ENCODE measurements at regions not wholly inside any gene's neighbourhood (a gene's known extent, or its start where the extent isn't known, plus 50 kb on each side); places are given as distances from the start of the nearest gene placed in this dataset.

- Histone ChIP-seq H3K27me3 (ENCODE audit: control insufficient read depth in 1 of 2, insufficient read depth in 2 of 2, low read length in 2 of 2) (no peaks in the 10 kb centered on the region), H3K27ac (ENCODE audit: low read depth in 2 of 2, low read length in 1 of 2) (no peak overlapping the region), H3K4me3 (ENCODE audit: low read depth in 1 of 2, low read length in 2 of 2) (no peak overlapping the region), H3K36me3 (ENCODE audit: control insufficient read depth in 2 of 2, insufficient read depth in 2 of 2, low read length in 1 of 2) (no peaks in the 10 kb centered on the region), H3K9me3 (ENCODE audit: control insufficient read depth in 2 of 2, insufficient read depth in 1 of 2, low read depth in 1 of 2, low read length in 1 of 2) (no peaks in the 10 kb centered on the region), H3K4me1 (ENCODE audit: control insufficient read depth in 2 of 2, insufficient read depth in 2 of 2, low read length in 1 of 2) (no peaks in the 10 kb centered on the region)
- 56 to 59% methylated on average over 16 of the region's 16 CpGs for WGBS, 2 donors
Observed at GRCh38 chr11:133714471-133715375, 130.6 kb downstream of the SPATA19 start.

GRCh38 chr11:133713844-133714243 lies 131.5 kb downstream of the SPATA19 start:
- Histone ChIP-seq H3K9me3 (ENCODE audit: control insufficient read depth in 2 of 2, insufficient read depth in 1 of 2, low read depth in 1 of 2, low read length in 1 of 2) (no peaks in the 10 kb centered on the region), H3K4me3 (ENCODE audit: low read depth in 1 of 2, low read length in 2 of 2) (no peak overlapping the region), H3K27me3 (ENCODE audit: control insufficient read depth in 1 of 2, insufficient read depth in 2 of 2, low read length in 2 of 2) (no peaks in the 10 kb centered on the region), H3K27ac (ENCODE audit: low read depth in 2 of 2, low read length in 1 of 2) (no peak overlapping the region), H3K36me3 (ENCODE audit: control insufficient read depth in 2 of 2, insufficient read depth in 2 of 2, low read length in 1 of 2) (no peaks in the 10 kb centered on the region), H3K4me1 (ENCODE audit: control insufficient read depth in 2 of 2, insufficient read depth in 2 of 2, low read length in 1 of 2) (no peaks in the 10 kb centered on the region)
- 91 to 92% methylated on average over 10 of the region's 10 CpGs for WGBS, 2 donors

GRCh38 chr11:133713406-133713805 lies 131.9 kb downstream of the SPATA19 start:
- WGBS, 2 donors: 89 to 93% methylated on average over 3 of the region's 3 CpGs
- Histone ChIP-seq H3K4me1 (ENCODE audit: control insufficient read depth in 2 of 2, insufficient read depth in 2 of 2, low read length in 1 of 2) (no peaks in the 10 kb centered on the region), H3K9me3 (ENCODE audit: control insufficient read depth in 2 of 2, insufficient read depth in 1 of 2, low read depth in 1 of 2, low read length in 1 of 2) (no peaks in the 10 kb centered on the region), H3K36me3 (ENCODE audit: control insufficient read depth in 2 of 2, insufficient read depth in 2 of 2, low read length in 1 of 2) (no peaks in the 10 kb centered on the region), H3K27me3 (ENCODE audit: control insufficient read depth in 1 of 2, insufficient read depth in 2 of 2, low read length in 2 of 2) (no peaks in the 10 kb centered on the region), H3K4me3 (ENCODE audit: low read depth in 1 of 2, low read length in 2 of 2) (no peak overlapping the region), H3K27ac (ENCODE audit: low read depth in 2 of 2, low read length in 1 of 2) (no peak overlapping the region)

- WGBS, 2 donors: 16 to 26% methylated on average over 4 of the region's 4 CpGs
- H3K4me3 ChIP-seq (ENCODE audit: low read depth in 1 of 2, low read length in 2 of 2): no peak overlapping the region
- no peaks in the 10 kb centered on the region for H3K27me3 ChIP-seq (ENCODE audit: control insufficient read depth in 1 of 2, insufficient read depth in 2 of 2, low read length in 2 of 2)
- H3K27ac ChIP-seq (ENCODE audit: low read depth in 2 of 2, low read length in 1 of 2): no peak overlapping the region
- no peaks in the 10 kb centered on the region for H3K36me3 ChIP-seq (ENCODE audit: control insufficient read depth in 2 of 2, insufficient read depth in 2 of 2, low read length in 1 of 2)
- no peaks in the 10 kb centered on the region for H3K9me3 ChIP-seq (ENCODE audit: control insufficient read depth in 2 of 2, insufficient read depth in 1 of 2, low read depth in 1 of 2, low read length in 1 of 2)
- H3K4me1 ChIP-seq (ENCODE audit: control insufficient read depth in 2 of 2, insufficient read depth in 2 of 2, low read length in 1 of 2): no peaks in the 10 kb centered on the region
Observed at GRCh38 chr11:133712051-133712560, 133.2 kb downstream of the SPATA19 start.

GRCh38 chr11:133711545-133711944 lies 133.8 kb downstream of the SPATA19 start:
- Histone ChIP-seq H3K36me3 (ENCODE audit: control insufficient read depth in 2 of 2, insufficient read depth in 2 of 2, low read length in 1 of 2) (no peaks in the 10 kb centered on the region), H3K4me1 (ENCODE audit: control insufficient read depth in 2 of 2, insufficient read depth in 2 of 2, low read length in 1 of 2) (no peaks in the 10 kb centered on the region), H3K4me3 (ENCODE audit: low read depth in 1 of 2, low read length in 2 of 2) (no peak overlapping the region), H3K27me3 (ENCODE audit: control insufficient read depth in 1 of 2, insufficient read depth in 2 of 2, low read length in 2 of 2) (no peaks in the 10 kb centered on the region), H3K27ac (ENCODE audit: low read depth in 2 of 2, low read length in 1 of 2) (no peak overlapping the region), H3K9me3 (ENCODE audit: control insufficient read depth in 2 of 2, insufficient read depth in 1 of 2, low read depth in 1 of 2, low read length in 1 of 2) (no peaks in the 10 kb centered on the region)
- WGBS, 2 donors: 52 to 55% methylated on average over 4 of the region's 4 CpGs

GRCh38 chr11:133710681-133711240 lies 134.6 kb downstream of the SPATA19 start:
- 69 to 70% methylated on average over 4 of the region's 4 CpGs for WGBS, 2 donors
- Histone ChIP-seq H3K4me1 (ENCODE audit: control insufficient read depth in 2 of 2, insufficient read depth in 2 of 2, low read length in 1 of 2) (no peaks in the 10 kb centered on the region), H3K27ac (ENCODE audit: low read depth in 2 of 2, low read length in 1 of 2) (no peak overlapping the region), H3K9me3 (ENCODE audit: control insufficient read depth in 2 of 2, insufficient read depth in 1 of 2, low read depth in 1 of 2, low read length in 1 of 2) (no peaks in the 10 kb centered on the region), H3K27me3 (ENCODE audit: control insufficient read depth in 1 of 2, insufficient read depth in 2 of 2, low read length in 2 of 2) (no peaks in the 10 kb centered on the region), H3K4me3 (ENCODE audit: low read depth in 1 of 2, low read length in 2 of 2) (no peak overlapping the region), H3K36me3 (ENCODE audit: control insufficient read depth in 2 of 2, insufficient read depth in 2 of 2, low read length in 1 of 2) (no peaks in the 10 kb centered on the region)

GRCh38 chr11:133710241-133710640 lies 135.1 kb downstream of the SPATA19 start:
- H3K27ac ChIP-seq (ENCODE audit: low read depth in 2 of 2, low read length in 1 of 2): no peak overlapping the region
- H3K4me3 ChIP-seq (ENCODE audit: low read depth in 1 of 2, low read length in 2 of 2): no peak overlapping the region
- 77 to 78% methylated on average over 3 of the region's 3 CpGs for WGBS, 2 donors

GRCh38 chr11:133708547-133709051 lies 136.7 kb downstream of the SPATA19 start:
- 81 to 83% methylated on average over 5 of the region's 5 CpGs for WGBS, 2 donors
- Histone ChIP-seq H3K9me3 (ENCODE audit: control insufficient read depth in 2 of 2, insufficient read depth in 1 of 2, low read depth in 1 of 2, low read length in 1 of 2) (no peaks in the 10 kb centered on the region), H3K36me3 (ENCODE audit: control insufficient read depth in 2 of 2, insufficient read depth in 2 of 2, low read length in 1 of 2) (no peaks in the 10 kb centered on the region), H3K27me3 (ENCODE audit: control insufficient read depth in 1 of 2, insufficient read depth in 2 of 2, low read length in 2 of 2) (no peaks in the 10 kb centered on the region), H3K4me3 (ENCODE audit: low read depth in 1 of 2, low read length in 2 of 2) (no peak overlapping the region), H3K4me1 (ENCODE audit: control insufficient read depth in 2 of 2, insufficient read depth in 2 of 2, low read length in 1 of 2) (no peaks in the 10 kb centered on the region), H3K27ac (ENCODE audit: low read depth in 2 of 2, low read length in 1 of 2) (no peak overlapping the region)

More at GRCh38 chr11:133710241-133710640, 135.1 kb downstream of the SPATA19 start:
- H3K4me1 ChIP-seq (ENCODE audit: control insufficient read depth in 2 of 2, insufficient read depth in 2 of 2, low read length in 1 of 2): no peaks in the 10 kb centered on the region
- no peaks in the 10 kb centered on the region for H3K27me3 ChIP-seq (ENCODE audit: control insufficient read depth in 1 of 2, insufficient read depth in 2 of 2, low read length in 2 of 2)
- H3K36me3 ChIP-seq (ENCODE audit: control insufficient read depth in 2 of 2, insufficient read depth in 2 of 2, low read length in 1 of 2): no peaks in the 10 kb centered on the region
- H3K9me3 ChIP-seq (ENCODE audit: control insufficient read depth in 2 of 2, insufficient read depth in 1 of 2, low read depth in 1 of 2, low read length in 1 of 2): no peaks in the 10 kb centered on the region

- Histone ChIP-seq H3K4me3 (ENCODE audit: low read depth in 1 of 2, low read length in 2 of 2) (no peak overlapping the region), H3K36me3 (ENCODE audit: control insufficient read depth in 2 of 2, insufficient read depth in 2 of 2, low read length in 1 of 2) (no peaks in the 10 kb centered on the region), H3K4me1 (ENCODE audit: control insufficient read depth in 2 of 2, insufficient read depth in 2 of 2, low read length in 1 of 2) (no peaks in the 10 kb centered on the region), H3K27me3 (ENCODE audit: control insufficient read depth in 1 of 2, insufficient read depth in 2 of 2, low read length in 2 of 2) (no peaks in the 10 kb centered on the region), H3K9me3 (ENCODE audit: control insufficient read depth in 2 of 2, insufficient read depth in 1 of 2, low read depth in 1 of 2, low read length in 1 of 2) (no peaks in the 10 kb centered on the region), H3K27ac (ENCODE audit: low read depth in 2 of 2, low read length in 1 of 2) (no peak overlapping the region)
Observed at GRCh38 chr11:133706925-133707794, 138.2 kb downstream of the SPATA19 start.

All from esophagus (tissue), 2 donors.